HCT116 (cell line): ENCODE measurements at regions not wholly inside any gene's neighbourhood (a gene's known extent, or its start where the extent isn't known, plus 50 kb on each side); places are given as distances from the start of the nearest gene placed in this dataset.

Experiments
- ATAC-seq: fragments of 200-7000 bp; cut with Tn5 transposase; 2 replicates; pipeline ENCODE4 v1.9.1; 2020; ENCODE audit warnings: mild to moderate bottlenecking, moderate library complexity
- BruUV-seq: library from RNA; stranded (reverse); fragments of 400-500 nt; replicated peaks from 2 replicates; lab custom pipeline; 2021; lab: Mats Ljungman, UMichigan
- CTCF ChIA-PET: fragments of 300-600 bp; sonication (Branson Sonifier 250); formaldehyde crosslinking; loops from one replicate; lab custom pipeline; 2021; ENCODE audit warnings: antibody characterized with exemption; lab: Charles Lee
- POLR2A ChIA-PET: fragments of 300-600, 350-600 bp; sonication (Branson Sonifier 250); formaldehyde crosslinking; loops from one replicate; lab custom pipeline; 2021; ENCODE audit warnings: antibody characterized with exemption; lab: Charles Lee
- RAD21 ChIA-PET, 2 experiments: fragments of 300-600 bp; sonication (Branson Sonifier 250); formaldehyde crosslinking; loops; one replicate each; lab custom pipeline; 2023; ENCODE audit warnings: low total read pairs in 2 of 2; ENCODE audit not compliant: uncharacterized antibody in 2 of 2, unreplicated experiment in 2 of 2, low non-redundant PET in 1 of 2; lab: Charles Lee
- DNase-seq: peaks from one replicate; pipeline ENCODE4 v3.0.0-alpha.2; 2010; ENCODE audit warnings: low read depth, low spot score
- H2AFZ ChIP-seq: fragments of 200-600 bp; shearing (Covaris generic), sonication (generic); 2 replicates; pipeline ENCODE4 v1.6.1; 2017; ENCODE audit warnings: low read depth, mixed run types, mixed read lengths, antibody characterized with exemption, low read length; ENCODE audit not compliant: poor library complexity, severe bottlenecking
- H3K27ac ChIP-seq: 2 replicates; pipeline ENCODE4 v1.5.1; 2012; ENCODE audit warnings: low read depth, low read length
- H3K27me3 ChIP-seq: fragments of 200-600 bp; sonication (generic); 2 replicates; pipeline ENCODE4 v1.6.1; 2016; ENCODE audit warnings: mixed run types, low read length, mixed read lengths; ENCODE audit not compliant: insufficient read depth
- H3K36me3 ChIP-seq, 2 experiments: fragments of 200-500 bp in 1 of 2; fragments of 200-600 bp in 1 of 2; sonication (Bioruptor generic) in 1 of 2; sonication (generic) in 1 of 2; 2 replicates each; pipeline versions ENCODE4 v1.5.1 to v1.6.1; 2014 to 2016; ENCODE audit warnings: low read length in 2 of 2, inconsistent platforms in 1 of 2, mixed read lengths in 1 of 2, mixed run types in 1 of 2; ENCODE audit not compliant: insufficient read depth in 2 of 2, control insufficient read depth in 1 of 2
- H3K4me1 ChIP-seq, 2 experiments: fragments of 200-600 bp in 1 of 2; sonication (generic) in 1 of 2; 2 replicates each; pipeline versions ENCODE4 v1.5.1 to v1.6.1; 2012 to 2017; ENCODE audit warnings: low read length in 2 of 2, inconsistent platforms in 1 of 2, mild to moderate bottlenecking in 1 of 2, mixed read lengths in 1 of 2, mixed run types in 1 of 2, moderate library complexity in 1 of 2; ENCODE audit not compliant: insufficient read depth in 2 of 2, control insufficient read depth in 1 of 2
- H3K4me2 ChIP-seq: fragments of 200-600 bp; sonication (generic); 2 replicates; pipeline ENCODE4 v1.6.1; 2017; ENCODE audit warnings: mixed run types, low read length, mixed read lengths
- H3K4me3 ChIP-seq, 2 experiments: fragments of 200-600 bp in 1 of 2; sonication (generic) in 1 of 2; replicated peaks in 1 of 2; 2 replicates each; pipeline ENCODE4 v1.5.1; 2011 to 2016; ENCODE audit warnings: low read length in 2 of 2, control low read depth in 1 of 2, low read depth in 1 of 2, mild to moderate bottlenecking in 1 of 2, mixed read lengths in 1 of 2, mixed run types in 1 of 2
- H3K79me2 ChIP-seq: fragments of 200-600 bp; sonication (generic); 2 replicates; pipeline ENCODE4 v1.6.1; 2017; ENCODE audit warnings: mild to moderate bottlenecking, mixed run types, low read length, moderate library complexity, mixed read lengths; ENCODE audit not compliant: insufficient read depth
- H3K9ac ChIP-seq: fragments of 200-600 bp; sonication (generic); 2 replicates; pipeline ENCODE4 v1.6.1; 2016; ENCODE audit warnings: low read length, mixed read lengths
- H3K9me2 ChIP-seq: fragments of 200-600 bp; sonication (generic), shearing (Covaris generic); 2 replicates; pipeline ENCODE4 v1.6.1; 2017; ENCODE audit warnings: mixed run types, mild to moderate bottlenecking, moderate library complexity; ENCODE audit not compliant: insufficient read depth
- H3K9me3 ChIP-seq, 2 experiments: fragments of 200-500 bp in 1 of 2; fragments of 200-600 bp in 1 of 2; sonication (Bioruptor generic) in 1 of 2; sonication (generic) in 1 of 2; 2 replicates each; pipeline ENCODE4 v1.6.1; 2014 to 2017; ENCODE audit warnings: low read length in 2 of 2, mixed read lengths in 2 of 2, inconsistent platforms in 1 of 2, low read depth in 1 of 2, mild to moderate bottlenecking in 1 of 2, mixed run types in 1 of 2, moderate library complexity in 1 of 2; ENCODE audit not compliant: control insufficient read depth in 1 of 2, insufficient read depth in 1 of 2
- H4K20me1 ChIP-seq: fragments of 200-600 bp; sonication (generic), shearing (Covaris generic); 2 replicates; pipeline ENCODE4 v1.6.1; 2017; ENCODE audit warnings: mixed run types, mild to moderate bottlenecking, moderate library complexity; ENCODE audit not compliant: insufficient read depth
- ELF1 ChIP-seq: IDR thresholded peaks from 2 replicates; pipeline ENCODE4 v1.6.1; 2012; ENCODE audit warnings: low read depth, borderline replicate concordance
- JUND ChIP-seq: IDR thresholded peaks from 2 replicates; pipeline ENCODE4 v1.6.1; 2012
- RAD21 ChIP-seq: IDR thresholded peaks from 2 replicates; pipeline ENCODE4 v1.6.1; 2012; ENCODE audit warnings: low read depth, mild to moderate bottlenecking
- SRF ChIP-seq: IDR thresholded peaks from 2 replicates; pipeline ENCODE4 v1.6.1; 2012; ENCODE audit warnings: low read depth
- ZNF274 ChIP-seq: fragments of 200-500 bp; sonication (Bioruptor generic); IDR thresholded peaks from 2 replicates; pipeline ENCODE4 v1.6.1; 2014; ENCODE audit warnings: mild to moderate bottlenecking, low read depth, low read length, inconsistent platforms
- intact Hi-C: fragments of 100-400 bp; cut with micrococcal nuclease; formaldehyde crosslinking; loops from 2 replicates; pipeline ENCODE4 v1.10.0; 2022
- TF ChIP-seq, protein P1 (sequence below): IDR thresholded peaks from 2 replicates; pipeline ENCODE4 v1.6.1; 2012
- TF ChIP-seq, protein P2 (sequence below), 3 experiments: fragments of 200-600 bp in 1 of 3; sonication (generic) in 1 of 3; IDR thresholded peaks in 2 of 3; conservative IDR thresholded peaks in 1 of 3; 2 replicates each; pipeline ENCODE4 v1.5.1; 2012 to 2017; ENCODE audit warnings: low read depth in 2 of 3, low read length in 2 of 3, antibody characterized with exemption in 1 of 3, borderline replicate concordance in 1 of 3, control low read depth in 1 of 3, mild to moderate bottlenecking in 1 of 3, mixed read lengths in 1 of 3, mixed run types in 1 of 3, moderate library complexity in 1 of 3; ENCODE audit not compliant: insufficient read depth in 1 of 3

DNA sequence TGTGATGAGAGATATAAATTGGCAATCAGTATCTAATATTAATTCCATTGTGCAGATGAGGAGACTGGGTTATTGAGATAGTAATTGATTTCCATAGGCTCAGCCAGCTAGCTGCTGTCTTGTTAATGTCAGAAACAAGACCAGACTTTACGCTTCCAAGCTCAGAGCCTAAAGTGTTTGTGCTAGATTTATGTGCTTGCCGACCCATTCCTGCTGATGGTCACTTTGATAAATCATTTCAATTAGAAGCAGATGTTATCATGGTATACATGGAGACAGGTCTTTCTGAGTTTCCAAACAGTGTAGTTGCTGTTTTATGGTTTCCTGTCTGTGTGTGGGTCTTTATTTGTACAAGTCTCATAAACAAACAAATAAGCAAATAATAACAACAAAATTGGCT lies 92.8 kb downstream of the AQP4 start:
- Histone ChIP-seq H3K27me3 (peaks cover 15% of the 10 kb centered on the region), H3K27ac (no peak overlapping the region), H3K4me1 (no peaks in the 10 kb centered on the region), H3K9me2 (no peaks in the 10 kb centered on the region), H3K79me2 (no peaks in the 10 kb centered on the region), H3K4me3 (no peak overlapping the region), H3K9ac (no peak overlapping the region), H4K20me1 (no peaks in the 10 kb centered on the region), H3K36me3 (no peaks in the 10 kb centered on the region), H2AFZ (no peak overlapping the region), H3K9me3 (no peaks in the 10 kb centered on the region), H3K4me2 (no peak overlapping the region)
- CTCF ChIA-PET: no interaction called here
- RAD21 ChIA-PET: no interaction called here
- no TSS peak for BruUV-seq
- intact Hi-C loops: loop anchor here (10.0 kb wide), 1 partner anchor 388 kb away; no protein-coding TSS in a partner anchor
- POLR2A ChIA-PET: no interaction called here
- DNase-seq: no peak
- ATAC-seq: no peak
- no peak for TF ChIP-seq JUND
- TF ChIP-seq ZNF274: no peak
- TF ChIP-seq SRF: no peak

DNA sequence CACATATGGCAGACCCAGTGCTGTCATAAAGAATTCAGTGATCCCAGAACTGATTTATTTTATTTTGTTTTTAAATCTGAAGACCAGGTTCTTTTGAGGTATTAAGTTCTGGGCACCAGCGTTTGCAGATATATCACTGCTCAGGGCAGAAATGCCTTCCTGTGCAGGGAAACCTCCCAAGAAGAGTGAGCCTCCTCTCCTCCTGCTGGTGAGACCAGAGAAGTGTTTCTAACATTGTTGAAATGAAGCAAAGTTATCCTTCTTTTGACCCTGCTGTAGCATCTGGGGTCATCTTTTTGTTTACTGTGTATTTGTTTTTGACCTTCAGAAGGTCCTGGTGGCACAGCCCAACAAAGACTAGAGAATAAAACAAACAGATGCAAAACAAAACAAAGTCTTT lies 94.0 kb downstream of the AQP4 start:
- ChIA-PET RAD21 (no interaction called here), POLR2A (no interaction called here), CTCF (interaction anchor here (0.9 to 1.2 kb wide), 2 partner anchors 366 to 464 kb away, joined by 3 read pairs; no protein-coding TSS in a partner anchor)
- Histone ChIP-seq H2AFZ (no peak overlapping the region), H3K4me2 (no peak overlapping the region), H3K36me3 (no peaks in the 10 kb centered on the region), H3K9me2 (no peaks in the 10 kb centered on the region), H3K4me3 (no peak overlapping the region), H3K79me2 (no peaks in the 10 kb centered on the region), H3K9me3 (no peaks in the 10 kb centered on the region), H3K9ac (no peak overlapping the region), H4K20me1 (no peaks in the 10 kb centered on the region), H3K27me3 (peaks cover 4% of the 10 kb centered on the region), H3K27ac (no peak overlapping the region), H3K4me1 (no peaks in the 10 kb centered on the region)
- BruUV-seq: no TSS peak
- peak; percentile 60 for ATAC-seq
- no peak for TF ChIP-seq ELF1
- TF ChIP-seq, protein P1, sequence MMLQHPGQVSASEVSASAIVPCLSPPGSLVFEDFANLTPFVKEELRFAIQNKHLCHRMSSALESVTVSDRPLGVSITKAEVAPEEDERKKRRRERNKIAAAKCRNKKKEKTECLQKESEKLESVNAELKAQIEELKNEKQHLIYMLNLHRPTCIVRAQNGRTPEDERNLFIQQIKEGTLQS: no peak
- peak; percentile 19; the same call in 1 of the 2 replicates for TF ChIP-seq RAD21
- no peak for TF ChIP-seq SRF
- TF ChIP-seq, protein P2, sequence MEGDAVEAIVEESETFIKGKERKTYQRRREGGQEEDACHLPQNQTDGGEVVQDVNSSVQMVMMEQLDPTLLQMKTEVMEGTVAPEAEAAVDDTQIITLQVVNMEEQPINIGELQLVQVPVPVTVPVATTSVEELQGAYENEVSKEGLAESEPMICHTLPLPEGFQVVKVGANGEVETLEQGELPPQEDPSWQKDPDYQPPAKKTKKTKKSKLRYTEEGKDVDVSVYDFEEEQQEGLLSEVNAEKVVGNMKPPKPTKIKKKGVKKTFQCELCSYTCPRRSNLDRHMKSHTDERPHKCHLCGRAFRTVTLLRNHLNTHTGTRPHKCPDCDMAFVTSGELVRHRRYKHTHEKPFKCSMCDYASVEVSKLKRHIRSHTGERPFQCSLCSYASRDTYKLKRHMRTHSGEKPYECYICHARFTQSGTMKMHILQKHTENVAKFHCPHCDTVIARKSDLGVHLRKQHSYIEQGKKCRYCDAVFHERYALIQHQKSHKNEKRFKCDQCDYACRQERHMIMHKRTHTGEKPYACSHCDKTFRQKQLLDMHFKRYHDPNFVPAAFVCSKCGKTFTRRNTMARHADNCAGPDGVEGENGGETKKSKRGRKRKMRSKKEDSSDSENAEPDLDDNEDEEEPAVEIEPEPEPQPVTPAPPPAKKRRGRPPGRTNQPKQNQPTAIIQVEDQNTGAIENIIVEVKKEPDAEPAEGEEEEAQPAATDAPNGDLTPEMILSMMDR (IDR thresholded peaks at IDR 0.05 in 2 of 3, conservative IDR thresholded peaks at IDR 0.05 in 1 of 3; ENCODE audit: borderline replicate concordance in 1 of 3, insufficient read depth in 1 of 3, low read depth in 2 of 3, low read length in 2 of 3): peak in 2 of 3 experiments; percentile 36 to 47; a peak in 3 of 6 replicates
- no peak for DNase-seq
- intact Hi-C loops: loop anchor here (10.0 kb wide), 1 partner anchor 387 kb away; no protein-coding TSS in a partner anchor
